HG03196 (cell line): ENCODE measurements at regions not wholly inside any gene's neighbourhood (a gene's known extent, or its start where the extent isn't known, plus 50 kb on each side); places are given as distances from the start of the nearest gene placed in this dataset.

ENCODE experiments used
- ATAC-seq: cut with Tn5 transposase; IDR thresholded peaks from one replicate; pipeline ENCODE4 v1.9.1; 2021; ENCODE audit not compliant: unreplicated experiment

GRCh38 chr1:221067721-221068120 lies 188.5 kb downstream of the HLX start:
- no peak for ATAC-seq

GRCh38 chr1:221069178-221069903 lies 190.1 kb downstream of the HLX start:
- peak; percentile 90 for ATAC-seq

- no peak for ATAC-seq
Observed at GRCh38 chr1:221069986-221070385, 190.7 kb downstream of the HLX start.

- no peak for ATAC-seq
Observed at GRCh38 chr1:221071777-221072176, 192.5 kb downstream of the HLX start.

- no peak for ATAC-seq
Observed at GRCh38 chr1:221072214-221072613, 193.0 kb downstream of the HLX start.

GRCh38 chr1:221074332-221074731 lies 195.1 kb downstream of the HLX start:
- ATAC-seq = no peak

GRCh38 chr1:221075911-221076310 lies 196.7 kb downstream of the HLX start:
- no peak for ATAC-seq

GRCh38 chr1:221076391-221076811 lies 197.2 kb downstream of the HLX start:
- no peak for ATAC-seq

GRCh38 chr1:221078260-221078965 lies 199.2 kb downstream of the HLX start:
- no peak for ATAC-seq

GRCh38 chr1:221083902-221084301 lies 204.7 kb downstream of the HLX start:
- no peak for ATAC-seq

- ATAC-seq = no peak
Observed at GRCh38 chr1:221084681-221085080, 205.4 kb downstream of the HLX start.

- ATAC-seq = no peak
Observed at GRCh38 chr1:221085701-221086375, 206.6 kb downstream of the HLX start.

- ATAC-seq = no peak
Observed at GRCh38 chr1:221087919-221088318, 208.7 kb downstream of the HLX start.

GRCh38 chr1:221089273-221089672 lies 210.0 kb downstream of the HLX start:
- ATAC-seq = no peak

GRCh38 chr1:221089803-221090202 lies 210.6 kb downstream of the HLX start:
- ATAC-seq = no peak

- ATAC-seq = no peak
Observed at GRCh38 chr1:221093903-221094791, 214.9 kb downstream of the HLX start.

GRCh38 chr1:221097479-221098281 lies 218.4 kb downstream of the HLX start:
- ATAC-seq = no peak

- ATAC-seq = no peak
Observed at GRCh38 chr1:221098471-221099405, 219.5 kb downstream of the HLX start.
